ENCODE measurements at regions not wholly inside any gene's neighbourhood (a gene's known extent, or its start where the extent isn't known, plus 50 kb on each side); places are given as distances from the start of the nearest gene placed in this dataset.

DNA sequence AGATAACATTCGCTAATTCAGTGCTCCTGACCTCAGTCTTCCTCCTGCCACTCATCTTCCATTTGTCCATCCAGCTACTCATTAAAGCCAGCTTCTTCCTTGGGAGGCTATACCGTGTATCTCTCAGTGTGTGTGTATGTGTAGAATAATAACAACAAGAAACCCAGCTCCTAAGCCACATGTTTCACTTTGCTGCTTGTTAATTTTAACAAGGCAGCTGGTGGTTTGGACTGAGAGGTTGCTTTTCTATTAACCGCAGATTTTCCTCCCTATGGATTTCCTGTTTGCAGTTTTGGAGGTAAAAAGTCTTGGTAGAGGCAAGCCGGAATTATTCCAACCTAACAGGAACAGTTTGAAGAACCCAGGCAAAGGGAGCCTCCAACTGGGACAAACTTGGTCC is 165.0 kb downstream of the ADAMTS15 start:
- in situ Hi-C loops (cut with HindIII; ENCODE audit: low pct_unique_long_range_greater_than_20kb, low sequenced_read_pairs): no loop called here
- TF ChIP-seq JUND (IDR thresholded peaks at IDR 0.05; ENCODE audit: low read depth): no peak
- DNase-seq (ENCODE audit: low read depth in 1 of 2, low spot score in 1 of 2): no peak

DNA sequence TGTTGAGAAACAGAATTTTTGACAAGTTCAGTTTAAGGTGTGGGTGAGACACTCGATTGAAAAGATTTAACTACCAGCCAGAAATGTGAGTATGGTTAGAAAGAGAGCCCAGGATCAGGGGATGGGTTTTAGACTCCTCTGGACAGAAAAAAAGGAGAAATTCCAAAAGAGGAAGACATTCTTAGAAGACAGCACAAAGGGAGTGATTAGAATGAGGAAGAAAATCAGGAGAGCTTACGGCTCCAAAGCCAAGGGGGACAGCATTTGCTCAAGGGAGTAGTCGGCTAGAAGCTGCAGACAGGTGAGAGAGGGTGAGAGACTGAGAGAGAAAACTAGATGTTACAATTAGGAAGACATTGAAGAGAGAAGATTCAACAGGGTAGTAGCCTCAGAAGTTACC is 166.1 kb downstream of the ADAMTS15 start:
- DNase-seq (ENCODE audit: low read depth in 1 of 2, low spot score in 1 of 2): no peak
- TF ChIP-seq JUND (IDR thresholded peaks at IDR 0.05; ENCODE audit: low read depth): no peak
- in situ Hi-C loops (cut with HindIII; ENCODE audit: low pct_unique_long_range_greater_than_20kb, low sequenced_read_pairs): no loop called here

- no peak for TF ChIP-seq JUND (IDR thresholded peaks at IDR 0.05; ENCODE audit: low read depth)
- in situ Hi-C loops (cut with HindIII; ENCODE audit: low pct_unique_long_range_greater_than_20kb, low sequenced_read_pairs): no loop called here
- DNase-seq (ENCODE audit: low read depth in 1 of 2, low spot score in 1 of 2): no peak
Measured at GRCh38 chr11:130615561-130615960, 167.1 kb downstream of the ADAMTS15 start.

GRCh38 chr11:130616573-130616972 is 168.1 kb downstream of the ADAMTS15 start:
- in situ Hi-C loops (cut with HindIII; ENCODE audit: low pct_unique_long_range_greater_than_20kb, low sequenced_read_pairs): no loop called here

GRCh38 chr11:130617001-130617400 is 168.6 kb downstream of the ADAMTS15 start:
- in situ Hi-C loops (cut with HindIII; ENCODE audit: low pct_unique_long_range_greater_than_20kb, low sequenced_read_pairs): no loop called here
- no peak for DNase-seq (ENCODE audit: low read depth in 1 of 2, low spot score in 1 of 2)
- no peak for TF ChIP-seq JUND (IDR thresholded peaks at IDR 0.05; ENCODE audit: low read depth)

More at GRCh38 chr11:130616573-130616972, 168.1 kb downstream of the ADAMTS15 start:
- TF ChIP-seq JUND (IDR thresholded peaks at IDR 0.05; ENCODE audit: low read depth): no peak
- DNase-seq (ENCODE audit: low read depth in 1 of 2, low spot score in 1 of 2): no peak

GRCh38 chr11:130620548-130620947 is 172.1 kb downstream of the ADAMTS15 start:
- DNase-seq (ENCODE audit: low read depth in 1 of 2, low spot score in 1 of 2): no peak
- in situ Hi-C loops (cut with HindIII; ENCODE audit: low pct_unique_long_range_greater_than_20kb, low sequenced_read_pairs): no loop called here
- TF ChIP-seq JUND (IDR thresholded peaks at IDR 0.05; ENCODE audit: low read depth): no peak

GRCh38 chr11:130622141-130622542 is 173.7 kb downstream of the ADAMTS15 start:
- no peak for DNase-seq (ENCODE audit: low read depth in 1 of 2, low spot score in 1 of 2)
- in situ Hi-C loops (cut with HindIII; ENCODE audit: low pct_unique_long_range_greater_than_20kb, low sequenced_read_pairs): no loop called here
- no peak for TF ChIP-seq JUND (IDR thresholded peaks at IDR 0.05; ENCODE audit: low read depth)

- no peak for TF ChIP-seq JUND (IDR thresholded peaks at IDR 0.05; ENCODE audit: low read depth)
- in situ Hi-C loops (cut with HindIII; ENCODE audit: low pct_unique_long_range_greater_than_20kb, low sequenced_read_pairs): no loop called here
- peak in 1 of 2 experiments; percentile 41 for DNase-seq (ENCODE audit: low read depth in 1 of 2, low spot score in 1 of 2)
Measured at GRCh38 chr11:130623670-130624668, 175.5 kb downstream of the ADAMTS15 start.

DNA sequence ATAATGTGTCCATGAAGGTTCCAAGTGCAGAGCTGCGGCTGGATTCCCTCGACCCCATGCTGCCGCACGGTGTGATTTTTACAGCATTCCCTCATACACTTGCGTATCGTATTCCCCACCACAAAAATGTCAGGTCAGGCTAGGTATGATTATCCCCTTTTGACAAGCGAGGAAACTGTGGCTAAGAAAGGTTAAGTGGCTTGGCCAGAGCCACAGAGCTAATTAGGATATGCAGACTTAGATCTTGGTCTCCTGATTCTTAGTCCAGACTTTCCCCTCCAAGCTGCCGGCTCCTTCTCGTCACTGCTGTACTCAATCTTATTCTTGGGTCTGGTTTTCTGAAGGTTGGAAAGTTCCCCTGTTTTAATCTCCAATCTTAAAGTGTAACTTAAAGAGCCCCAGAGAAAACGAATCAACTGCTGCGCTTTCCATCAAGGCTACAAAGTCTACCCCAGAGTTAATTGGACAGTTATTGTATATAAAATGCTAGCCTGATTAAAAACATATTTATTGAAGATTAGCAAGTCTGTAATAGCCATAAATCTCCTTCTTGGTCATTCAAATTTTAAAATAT is 176.6 kb downstream of the ADAMTS15 start:
- no peak for TF ChIP-seq JUND (IDR thresholded peaks at IDR 0.05; ENCODE audit: low read depth)
- in situ Hi-C loops (cut with HindIII; ENCODE audit: low pct_unique_long_range_greater_than_20kb, low sequenced_read_pairs): no loop called here
- DNase-seq (ENCODE audit: low read depth in 1 of 2, low spot score in 1 of 2): no peak

GRCh38 chr11:130625578-130626306 is 177.3 kb downstream of the ADAMTS15 start:
- DNase-seq (ENCODE audit: low read depth in 1 of 2, low spot score in 1 of 2): no peak
- no peak for TF ChIP-seq JUND (IDR thresholded peaks at IDR 0.05; ENCODE audit: low read depth)
- in situ Hi-C loops (cut with HindIII; ENCODE audit: low pct_unique_long_range_greater_than_20kb, low sequenced_read_pairs): no loop called here

DNA sequence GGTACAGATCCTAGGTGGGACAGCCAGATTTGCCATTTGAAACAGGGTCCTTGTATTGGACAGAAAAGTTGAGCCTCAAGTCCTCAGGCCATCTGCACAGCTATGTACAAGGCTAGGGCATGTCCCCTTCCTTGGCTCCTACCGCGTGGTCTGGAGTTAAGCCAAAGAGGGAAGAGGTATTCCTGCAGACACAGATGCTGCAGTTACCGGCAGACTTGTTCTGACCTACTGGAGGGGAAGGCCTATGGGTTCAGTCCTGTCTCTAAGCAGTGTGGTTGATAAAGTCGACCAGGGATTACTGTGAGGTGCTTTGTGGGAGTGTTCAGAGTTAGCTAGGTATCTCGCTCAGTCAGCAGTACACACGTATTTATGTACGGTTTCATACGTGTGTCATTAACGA is 180.6 kb downstream of the ADAMTS15 start:
- in situ Hi-C loops (cut with HindIII; ENCODE audit: low pct_unique_long_range_greater_than_20kb, low sequenced_read_pairs): no loop called here
- TF ChIP-seq JUND (IDR thresholded peaks at IDR 0.05; ENCODE audit: low read depth): no peak

DNA sequence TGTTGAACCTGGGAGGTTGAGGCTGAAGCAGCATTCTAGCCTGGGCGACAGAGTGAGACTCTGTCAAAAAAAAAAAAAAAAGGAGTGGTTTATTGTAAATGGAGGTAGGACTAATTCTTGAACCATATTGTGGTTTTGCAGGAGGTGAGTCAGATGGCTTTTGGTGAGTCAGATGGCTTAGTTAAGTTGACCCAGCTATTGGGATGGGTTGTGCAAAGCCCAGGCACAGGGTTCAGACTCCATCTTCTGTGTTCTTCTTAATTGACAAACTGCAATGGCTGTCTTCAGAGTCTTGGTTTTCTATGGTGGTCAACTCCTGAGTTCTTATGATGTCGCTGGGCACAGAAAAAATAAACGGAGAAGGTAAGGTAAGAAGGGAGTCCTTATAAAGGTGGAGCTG is 182.7 kb downstream of the ADAMTS15 start:
- TF ChIP-seq JUND (IDR thresholded peaks at IDR 0.05; ENCODE audit: low read depth): no peak
- no peak for DNase-seq (ENCODE audit: low read depth in 1 of 2, low spot score in 1 of 2)
- in situ Hi-C loops (cut with HindIII; ENCODE audit: low pct_unique_long_range_greater_than_20kb, low sequenced_read_pairs): no loop called here

More for the DNA sequence above, 180.6 kb downstream of the ADAMTS15 start:
- DNase-seq (ENCODE audit: low read depth in 1 of 2, low spot score in 1 of 2): peak in 1 of 2 experiments; percentile 65

Data from T47D (cell line).